ENCODE measurements at regions not wholly inside any gene's neighbourhood (a gene's known extent, or its start where the extent isn't known, plus 50 kb on each side); places are given as distances from the start of the nearest gene placed in this dataset.

DNA sequence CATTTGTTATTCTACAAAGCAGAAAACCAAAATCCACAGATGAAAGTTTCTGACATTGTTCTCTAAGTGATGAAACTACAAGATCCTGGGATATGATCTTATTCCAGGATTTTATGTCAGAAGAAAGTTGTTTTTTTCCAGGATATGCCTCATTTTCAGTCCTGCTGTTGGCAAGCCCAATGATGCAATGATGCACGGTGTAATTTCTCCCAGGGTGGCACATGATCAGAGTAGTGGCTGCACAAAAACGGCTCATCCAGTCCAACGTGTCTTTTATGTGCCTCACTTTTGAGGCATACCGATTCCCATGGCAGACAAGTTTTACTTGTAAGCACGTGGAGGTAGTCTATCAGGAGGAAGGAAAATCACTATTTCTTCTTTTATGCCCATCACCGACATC lies 302.3 kb upstream of the JAG1 start:
- no peaks in the 10 kb centered on the region for H3K36me3 ChIP-seq
- H3K4me1 ChIP-seq: no peaks in the 10 kb centered on the region
- no peak for DNase-seq
- no peaks in the 10 kb centered on the region for H3K27me3 ChIP-seq
- TF ChIP-seq, protein P1, sequence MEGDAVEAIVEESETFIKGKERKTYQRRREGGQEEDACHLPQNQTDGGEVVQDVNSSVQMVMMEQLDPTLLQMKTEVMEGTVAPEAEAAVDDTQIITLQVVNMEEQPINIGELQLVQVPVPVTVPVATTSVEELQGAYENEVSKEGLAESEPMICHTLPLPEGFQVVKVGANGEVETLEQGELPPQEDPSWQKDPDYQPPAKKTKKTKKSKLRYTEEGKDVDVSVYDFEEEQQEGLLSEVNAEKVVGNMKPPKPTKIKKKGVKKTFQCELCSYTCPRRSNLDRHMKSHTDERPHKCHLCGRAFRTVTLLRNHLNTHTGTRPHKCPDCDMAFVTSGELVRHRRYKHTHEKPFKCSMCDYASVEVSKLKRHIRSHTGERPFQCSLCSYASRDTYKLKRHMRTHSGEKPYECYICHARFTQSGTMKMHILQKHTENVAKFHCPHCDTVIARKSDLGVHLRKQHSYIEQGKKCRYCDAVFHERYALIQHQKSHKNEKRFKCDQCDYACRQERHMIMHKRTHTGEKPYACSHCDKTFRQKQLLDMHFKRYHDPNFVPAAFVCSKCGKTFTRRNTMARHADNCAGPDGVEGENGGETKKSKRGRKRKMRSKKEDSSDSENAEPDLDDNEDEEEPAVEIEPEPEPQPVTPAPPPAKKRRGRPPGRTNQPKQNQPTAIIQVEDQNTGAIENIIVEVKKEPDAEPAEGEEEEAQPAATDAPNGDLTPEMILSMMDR (IDR thresholded peaks at IDR 0.05; ENCODE audit: low read depth, low read length): no peak
- H3K9me3 ChIP-seq: no peaks in the 10 kb centered on the region
- no peak overlapping the region for H3K4me3 ChIP-seq (ENCODE audit: low read depth, low read length)

DNA sequence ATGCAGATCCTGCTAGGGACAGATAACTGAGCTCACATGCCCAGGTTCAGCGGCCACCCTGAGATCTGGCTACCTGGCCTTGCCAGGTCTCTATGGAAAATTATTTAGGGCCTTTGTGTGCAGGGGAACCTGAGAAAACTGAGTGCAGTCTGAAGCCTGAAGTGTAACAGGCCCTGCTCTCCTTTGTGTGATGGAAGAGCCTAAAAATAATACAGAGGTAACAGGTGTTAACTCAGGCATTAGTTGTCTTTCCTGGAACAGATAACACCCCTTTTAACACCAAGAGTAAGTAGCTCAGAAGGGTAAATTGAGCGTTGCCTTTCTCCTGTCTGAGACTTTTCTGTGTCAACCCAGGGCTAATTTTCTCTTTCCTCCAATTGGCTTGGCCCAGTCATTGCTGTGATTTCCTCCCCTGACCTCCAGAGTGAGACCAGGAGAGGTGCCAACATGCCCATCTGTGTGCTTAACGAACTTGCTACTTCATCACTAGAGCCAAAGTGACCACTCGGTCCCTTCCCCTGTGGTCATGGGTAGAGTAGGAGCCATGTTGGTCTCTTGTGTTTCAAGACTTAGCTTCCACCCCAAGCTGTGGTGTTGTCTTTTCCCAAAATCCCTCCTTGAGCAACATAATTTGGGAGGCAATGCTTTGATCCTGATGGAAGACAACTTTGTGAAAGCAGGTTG lies 304.4 kb upstream of the JAG1 start:
- Histone ChIP-seq H3K36me3 (no peaks in the 10 kb centered on the region), H3K9me3 (no peaks in the 10 kb centered on the region), H3K27me3 (no peaks in the 10 kb centered on the region), H3K4me3 (ENCODE audit: low read depth, low read length) (no peak overlapping the region), H3K4me1 (no peaks in the 10 kb centered on the region)
- TF ChIP-seq, protein P1 (IDR thresholded peaks at IDR 0.05; ENCODE audit: low read depth, low read length): no peak
- no peak for DNase-seq

DNA sequence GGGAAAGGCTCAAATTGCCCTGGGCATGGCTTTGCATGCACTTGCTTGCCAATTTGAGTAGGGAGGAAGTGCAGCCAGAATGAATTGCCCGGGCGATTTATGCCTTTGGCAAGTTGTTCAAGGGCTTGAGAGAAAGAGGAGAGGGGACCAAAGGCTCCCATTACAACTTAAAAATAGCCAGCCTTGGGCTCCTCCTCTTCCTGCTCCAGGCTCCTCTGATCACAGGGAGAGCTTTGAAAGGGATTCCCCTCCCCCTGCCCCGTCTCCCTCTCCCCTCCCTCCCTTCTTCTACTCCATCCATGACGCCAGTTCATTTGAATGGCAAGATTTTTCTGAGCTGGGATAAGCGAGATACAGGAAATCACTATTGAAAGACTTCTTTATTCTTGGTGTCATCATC lies 304.9 kb upstream of the JAG1 start:
- H3K36me3 ChIP-seq: no peaks in the 10 kb centered on the region
- H3K9me3 ChIP-seq: no peaks in the 10 kb centered on the region
- DNase-seq: no peak
- no peak overlapping the region for H3K4me3 ChIP-seq (ENCODE audit: low read depth, low read length)
- TF ChIP-seq, protein P1 (IDR thresholded peaks at IDR 0.05; ENCODE audit: low read depth, low read length): no peak
- H3K27me3 ChIP-seq: no peaks in the 10 kb centered on the region
- H3K4me1 ChIP-seq: no peaks in the 10 kb centered on the region

DNA sequence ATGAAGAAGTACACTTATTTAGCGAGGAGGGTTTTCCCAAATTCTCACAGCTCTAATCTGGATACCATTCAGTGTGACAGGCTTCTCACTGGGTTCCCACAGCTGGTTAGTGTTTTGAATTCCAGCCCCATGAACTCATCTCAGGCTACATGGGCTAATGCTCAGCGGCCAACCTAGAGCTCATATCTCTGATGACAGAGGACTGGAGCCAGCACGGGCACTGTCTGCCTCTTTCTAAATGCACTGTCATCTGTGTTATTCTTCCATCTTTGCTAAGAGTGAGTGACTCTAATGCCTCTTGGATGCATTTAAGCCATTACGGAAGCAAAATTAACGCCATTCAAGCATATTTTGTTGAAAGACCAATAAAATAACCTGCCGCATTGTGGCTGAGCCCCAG lies 308.9 kb upstream of the JAG1 start:
- H3K4me3 ChIP-seq (ENCODE audit: low read depth, low read length): no peak overlapping the region
- TF ChIP-seq, protein P1 (IDR thresholded peaks at IDR 0.05; ENCODE audit: low read depth, low read length): no peak
- H3K36me3 ChIP-seq: no peaks in the 10 kb centered on the region
- no peak for DNase-seq
- no peaks in the 10 kb centered on the region for H3K4me1 ChIP-seq
- no peaks in the 10 kb centered on the region for H3K27me3 ChIP-seq
- H3K9me3 ChIP-seq: no peaks in the 10 kb centered on the region

DNA sequence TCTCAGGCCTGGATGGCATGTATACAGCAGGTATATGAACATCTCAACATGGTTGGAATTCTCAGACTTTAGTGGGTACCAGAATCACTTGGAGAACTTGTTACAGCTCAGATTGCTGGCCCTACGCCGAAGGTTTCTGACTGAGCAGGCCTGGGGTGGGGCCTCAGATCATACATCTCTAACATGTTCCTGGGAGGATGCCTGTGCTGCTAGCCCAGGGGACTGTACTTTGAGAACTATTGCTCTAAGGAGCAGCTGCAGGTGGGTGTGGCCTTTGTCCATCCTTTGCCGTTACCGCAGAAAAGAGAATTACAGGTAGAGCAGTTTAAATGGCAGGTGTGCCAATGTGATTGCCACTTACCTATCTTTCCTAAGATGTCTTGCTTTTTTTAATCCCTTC lies 310.5 kb upstream of the JAG1 start:
- H3K27me3 ChIP-seq: no peaks in the 10 kb centered on the region
- H3K4me1 ChIP-seq: no peaks in the 10 kb centered on the region
- no peak overlapping the region for H3K4me3 ChIP-seq (ENCODE audit: low read depth, low read length)
- no peaks in the 10 kb centered on the region for H3K9me3 ChIP-seq
- H3K36me3 ChIP-seq: no peaks in the 10 kb centered on the region
- TF ChIP-seq, protein P1 (IDR thresholded peaks at IDR 0.05; ENCODE audit: low read depth, low read length): no peak
- no peak for DNase-seq

DNA sequence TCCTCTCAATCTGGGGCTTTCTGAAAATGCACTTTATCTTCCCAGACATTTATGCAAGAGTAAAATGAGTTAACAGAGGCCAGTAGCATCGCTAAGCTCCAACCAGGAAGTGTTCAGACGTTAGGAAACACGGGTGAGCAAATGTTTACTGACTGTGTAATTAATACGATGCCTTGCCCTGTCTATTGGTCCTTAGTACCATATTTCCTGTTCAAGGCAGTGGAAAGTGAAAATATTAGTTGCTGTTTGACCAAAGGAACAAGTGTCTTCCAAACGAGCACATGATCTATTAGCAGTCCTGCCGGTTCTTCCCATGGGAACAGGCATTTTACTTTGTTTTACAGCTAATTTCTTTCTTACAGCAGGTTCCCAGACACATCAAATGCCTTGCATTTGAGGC lies 311.1 kb upstream of the JAG1 start:
- no peak for DNase-seq
- no peaks in the 10 kb centered on the region for H3K36me3 ChIP-seq

More for the DNA sequence above, 311.1 kb upstream of the JAG1 start:
- Histone ChIP-seq H3K27me3 (no peaks in the 10 kb centered on the region), H3K4me3 (ENCODE audit: low read depth, low read length) (no peak overlapping the region), H3K9me3 (no peaks in the 10 kb centered on the region), H3K4me1 (no peaks in the 10 kb centered on the region)
- TF ChIP-seq, protein P1 (IDR thresholded peaks at IDR 0.05; ENCODE audit: low read depth, low read length): no peak
